RWPE1 (cell line): ENCODE measurements at regions not wholly inside any gene's neighbourhood (a gene's known extent, or its start where the extent isn't known, plus 50 kb on each side); places are given as distances from the start of the nearest gene placed in this dataset.

Experiments
- CTCF ChIA-PET: fragments of 350-600 bp; sonication (Branson Sonifier 250); formaldehyde crosslinking; extraction: SDS; loops from one replicate; lab custom pipeline; 2021; lab: Yijun Ruan, JAX
- POLR2A ChIA-PET: fragments of 400-600 bp; formaldehyde crosslinking; extraction: SDS; loops from one replicate; lab custom pipeline; 2020; ENCODE audit warnings: antibody characterized with exemption; ENCODE audit not compliant: low non-redundant PET; lab: Yijun Ruan, JAX
- DNase-seq: peaks from one replicate; pipeline ENCODE4 v3.0.0; 2012; ENCODE audit warnings: low spot score
- H3K27ac ChIP-seq: fragments of 450-650 bp; 2 replicates; pipeline ENCODE4 v1.5.1; 2017
- CTCF ChIP-seq: fragments of 450-650 bp; conservative IDR thresholded peaks from 2 replicates; pipeline ENCODE4 v1.5.1; 2017; ENCODE audit warnings: low read depth, mild to moderate bottlenecking

GRCh38 chr2:12096051-12096787, 349.8 kb downstream of the LPIN1 start:
- DNase-seq = no peak
- no peak overlapping the region for H3K27ac ChIP-seq
- ChIA-PET CTCF (interaction anchor here (0.6 kb wide), 1 partner anchor 512 kb away, joined by 6 read pairs; no protein-coding TSS in a partner anchor), POLR2A (no interaction called here)
- TF ChIP-seq CTCF = no peak

GRCh38 chr2:12096788-12097449, 350.5 kb downstream of the LPIN1 start:
- H3K27ac ChIP-seq = no peak overlapping the region
- ChIA-PET CTCF (no interaction called here), POLR2A (no interaction called here)
- DNase-seq = no peak
- TF ChIP-seq CTCF = no peak

GRCh38 chr2:12097859-12098258, 351.4 kb downstream of the LPIN1 start:
- TF ChIP-seq CTCF = no peak
- CTCF ChIA-PET = interaction anchor here (0.6 kb wide), 1 partner anchor 33 kb away, joined by 4 read pairs; no protein-coding TSS in a partner anchor
- POLR2A ChIA-PET = no interaction called here
- DNase-seq = no peak
- H3K27ac ChIP-seq = no peak overlapping the region

GRCh38 chr2:12099374-12099773, 352.9 kb downstream of the LPIN1 start:
- H3K27ac ChIP-seq = no peak overlapping the region
- TF ChIP-seq CTCF = no peak
- no peak for DNase-seq
- POLR2A ChIA-PET = no interaction called here
- CTCF ChIA-PET = no interaction called here

GRCh38 chr2:12102679-12103078, 356.2 kb downstream of the LPIN1 start:
- ChIA-PET CTCF (interaction anchor here (0.5 kb wide), 1 partner anchor 827 kb away, joined by 3 read pairs; no protein-coding TSS in a partner anchor), POLR2A (no interaction called here)
- no peak overlapping the region for H3K27ac ChIP-seq
- no peak for TF ChIP-seq CTCF
- DNase-seq = no peak

GRCh38 chr2:12105180-12105579, 358.7 kb downstream of the LPIN1 start:
- no peak overlapping the region for H3K27ac ChIP-seq
- CTCF ChIA-PET = interaction anchor here (0.6 kb wide), 1 partner anchor 902 kb away, joined by 3 read pairs; no protein-coding TSS in a partner anchor
- POLR2A ChIA-PET = no interaction called here
- TF ChIP-seq CTCF = no peak
- DNase-seq = no peak
